HG03135 (cell line): ENCODE measurements at regions not wholly inside any gene's neighbourhood (a gene's known extent, or its start where the extent isn't known, plus 50 kb on each side); places are given as distances from the start of the nearest gene placed in this dataset.
"Not testable (repeated sequence)": the region's sequence is repeated elsewhere in the genome, so short reads cannot be mapped to it uniquely, and the experiment has no call there.

Source experiments
- ATAC-seq: cut with Tn5 transposase; IDR thresholded peaks from one replicate; pipeline ENCODE4 v1.9.1; 2021; ENCODE audit warnings: mild to moderate bottlenecking, moderate library complexity; ENCODE audit not compliant: unreplicated experiment

DNA sequence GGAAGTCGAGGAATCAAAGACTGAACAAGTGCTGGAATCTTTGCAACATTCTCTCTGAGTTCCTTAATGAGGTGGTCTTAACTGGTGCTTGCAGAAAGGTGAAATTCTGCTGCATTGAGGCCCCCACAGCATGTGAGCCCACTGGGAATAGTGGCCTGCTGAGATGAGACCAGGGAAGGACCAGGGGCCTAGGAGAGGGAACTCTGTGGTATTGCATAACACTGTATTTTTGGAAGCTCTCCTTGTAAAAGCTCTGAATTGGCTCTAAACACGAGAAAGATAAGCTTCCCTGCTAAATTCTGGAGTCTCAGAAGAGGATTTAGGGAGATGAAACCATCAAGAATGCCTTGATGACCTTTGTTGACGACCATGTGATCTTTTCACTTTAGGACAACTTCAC, 100.4 kb upstream of the TSC22D1 start:
- no peak for ATAC-seq

- ATAC-seq = no peak
Observed at GRCh38 chr13:44669534-44669933, 93.4 kb upstream of the TSC22D1 start.

DNA sequence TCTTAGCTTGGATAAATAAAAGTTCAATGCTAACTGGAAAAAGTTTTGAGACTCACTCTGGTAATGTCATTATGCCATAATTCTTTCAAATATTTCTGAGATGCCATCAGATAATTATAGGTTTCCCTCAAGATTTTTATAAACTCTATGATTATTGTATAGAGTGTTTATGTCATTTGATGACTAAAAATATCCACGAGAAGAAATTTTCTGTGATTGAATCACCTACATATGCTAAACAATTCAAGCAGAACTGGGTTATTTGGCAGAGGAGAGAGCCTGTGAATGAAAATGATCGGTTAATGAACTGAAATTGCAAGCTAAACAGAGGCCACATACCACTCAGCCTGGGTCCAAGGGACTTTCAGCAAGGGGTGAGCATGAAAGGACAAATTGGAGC, 92.6 kb upstream of the TSC22D1 start:
- no peak for ATAC-seq

GRCh38 chr13:44667943-44668342, 91.8 kb upstream of the TSC22D1 start:
- ATAC-seq = peak; percentile 60

DNA sequence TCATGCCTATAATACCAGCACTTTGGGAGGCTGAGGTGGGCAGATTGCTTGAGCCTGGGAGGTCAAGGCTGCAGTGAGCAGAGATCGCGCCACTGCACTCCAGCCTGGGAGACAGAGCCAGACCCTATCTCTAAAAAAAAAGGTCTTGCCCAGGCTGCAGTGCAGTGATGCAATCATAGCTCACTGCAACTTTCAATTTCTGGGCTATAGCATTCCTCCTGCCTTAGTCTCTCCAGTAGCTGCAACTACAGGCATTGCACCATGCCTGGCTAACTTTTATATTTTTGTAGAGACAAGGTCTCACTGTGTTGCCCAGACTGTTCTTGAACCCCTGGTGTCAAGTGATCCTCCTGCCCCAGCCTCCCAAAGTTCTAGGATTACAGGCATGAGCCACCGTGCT, 90.4 kb upstream of the TSC22D1 start:
- ATAC-seq = not testable (repeated sequence)

DNA sequence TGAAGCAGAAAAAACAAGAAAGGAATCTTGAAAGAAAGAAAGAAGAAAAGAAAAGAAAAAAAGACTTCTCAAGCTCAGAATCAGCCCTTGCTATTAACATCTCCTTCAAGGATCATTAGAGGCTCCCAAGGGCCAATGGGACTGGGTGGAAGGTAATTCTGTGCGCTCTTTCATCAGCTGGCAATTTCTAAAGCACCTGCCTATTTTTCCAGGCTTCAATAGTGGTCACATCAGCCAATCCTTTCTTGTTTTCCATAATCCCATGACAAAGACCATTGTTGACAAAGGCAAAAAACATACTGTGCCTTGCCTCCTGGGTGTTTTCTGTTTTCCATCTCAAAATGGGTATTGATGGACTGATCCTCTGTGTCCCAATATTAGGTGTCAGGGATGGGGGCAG, 88.2 kb upstream of the TSC22D1 start:
- ATAC-seq = no peak

DNA sequence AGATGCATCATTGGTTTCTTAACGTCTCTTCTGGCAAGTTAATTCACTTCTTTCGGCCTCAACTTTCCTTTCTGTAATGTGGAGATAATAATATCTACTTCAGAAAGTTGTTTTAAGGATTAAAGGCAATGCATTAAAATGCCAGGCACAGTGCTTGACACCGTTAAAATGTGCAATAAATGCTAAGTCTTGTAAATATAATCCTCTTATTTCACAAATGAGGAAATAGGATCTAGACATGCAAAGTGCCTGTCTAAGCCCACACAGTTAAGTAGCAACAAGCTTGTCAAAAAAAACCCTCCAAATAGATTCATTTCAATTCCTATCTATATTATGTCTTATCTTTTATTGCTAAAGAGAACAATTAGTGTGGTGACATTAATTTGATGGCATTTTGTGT, 86.4 kb upstream of the TSC22D1 start:
- ATAC-seq = no peak

GRCh38 chr13:44661936-44662335, 85.8 kb upstream of the TSC22D1 start:
- no peak for ATAC-seq

DNA sequence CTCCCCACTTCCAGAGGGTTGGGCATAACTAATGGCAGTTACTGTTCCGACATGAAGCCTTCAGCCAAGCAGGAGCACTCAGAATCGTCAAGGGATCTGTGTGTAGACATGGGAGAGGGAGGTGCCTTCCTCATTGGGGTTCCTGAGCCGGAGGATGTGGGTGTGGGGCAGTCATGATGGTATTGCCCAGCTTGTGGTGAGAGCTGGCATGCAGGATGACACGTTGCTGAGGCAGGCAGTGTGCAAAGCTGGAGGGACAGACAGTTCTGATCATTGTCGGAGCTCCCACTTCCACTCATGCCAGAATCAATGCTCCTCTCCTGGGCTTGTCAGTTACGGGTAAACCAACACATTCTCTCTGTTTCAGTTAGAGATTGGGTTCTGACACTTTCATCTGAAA, 83.9 kb upstream of the TSC22D1 start:
- no peak for ATAC-seq

DNA sequence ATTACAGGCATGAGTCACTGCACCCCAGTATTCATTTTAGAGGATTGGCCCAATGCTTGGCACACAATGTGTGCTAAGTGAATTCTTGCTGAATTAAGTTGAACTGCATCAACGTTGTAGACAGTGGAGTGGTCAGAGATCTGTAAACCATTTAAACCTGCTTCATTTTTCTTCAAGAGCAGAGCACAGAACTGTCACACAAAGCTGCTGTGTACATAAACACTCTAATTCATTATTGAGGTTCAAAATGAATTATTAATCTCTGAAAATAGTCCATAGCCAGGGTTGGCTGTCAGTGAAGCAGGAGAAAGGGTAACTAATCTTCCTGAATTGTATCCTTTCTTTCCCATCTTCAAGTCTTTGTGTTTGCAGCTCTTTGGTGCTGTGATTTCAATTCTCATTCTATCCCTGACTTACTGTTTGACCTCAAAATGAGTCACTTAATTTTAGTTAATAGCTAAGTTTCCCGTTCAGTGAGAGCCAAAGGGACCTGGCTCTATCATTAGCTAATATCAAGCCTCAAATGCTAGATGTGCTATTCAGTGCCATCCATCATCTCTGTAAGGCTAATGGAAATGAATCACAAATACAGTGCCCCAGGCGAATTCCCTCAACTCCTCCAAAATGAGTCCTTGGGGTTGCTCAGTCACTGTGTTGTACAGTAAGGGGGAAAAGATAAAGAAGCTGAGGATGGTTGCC, 77.0 kb upstream of the TSC22D1 start:
- no peak for ATAC-seq

DNA sequence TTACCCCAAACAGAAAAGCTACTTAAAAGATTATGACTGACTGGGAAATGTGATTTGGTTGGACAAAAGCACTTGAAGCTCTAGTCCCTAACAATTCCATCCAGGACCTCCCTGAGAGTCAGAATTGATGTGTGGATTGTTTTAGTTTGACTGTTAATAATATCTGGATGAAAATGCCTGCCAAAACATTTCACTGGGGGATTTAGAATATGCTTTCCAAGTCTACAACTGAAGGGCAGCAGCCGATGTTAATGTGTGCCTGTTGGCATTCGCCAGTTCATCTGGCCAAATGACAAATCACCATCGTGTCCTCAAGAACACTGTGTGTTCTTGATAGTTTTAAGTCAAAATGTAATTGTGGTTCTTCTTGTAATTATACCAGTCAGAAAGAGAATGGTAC, 76.0 kb upstream of the TSC22D1 start:
- no peak for ATAC-seq

- ATAC-seq = no peak
Observed at GRCh38 chr13:44651724-44652123, 75.6 kb upstream of the TSC22D1 start.

GRCh38 chr13:44651209-44651608, 75.1 kb upstream of the TSC22D1 start:
- no peak for ATAC-seq

- no peak for ATAC-seq
Observed at GRCh38 chr13:44649834-44650233, 73.7 kb upstream of the TSC22D1 start.

DNA sequence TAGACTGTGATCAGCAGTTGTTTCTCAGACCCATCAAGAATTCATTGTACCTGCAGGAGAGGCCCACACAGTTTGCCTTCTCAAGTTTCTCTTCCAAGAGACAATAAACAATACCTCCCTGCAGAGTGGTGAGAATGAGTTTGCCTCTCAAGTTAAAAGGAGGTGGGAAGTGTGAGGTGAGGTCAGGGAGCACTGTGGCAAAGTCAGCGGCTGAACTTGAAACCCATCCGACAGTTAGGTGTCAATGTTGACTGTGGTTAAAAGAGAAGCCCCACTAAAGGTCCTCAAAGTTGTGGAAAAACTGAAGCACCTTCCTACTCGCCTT, 72.9 kb upstream of the TSC22D1 start:
- ATAC-seq = no peak

GRCh38 chr13:44648392-44649103, 72.4 kb upstream of the TSC22D1 start:
- ATAC-seq = no peak

DNA sequence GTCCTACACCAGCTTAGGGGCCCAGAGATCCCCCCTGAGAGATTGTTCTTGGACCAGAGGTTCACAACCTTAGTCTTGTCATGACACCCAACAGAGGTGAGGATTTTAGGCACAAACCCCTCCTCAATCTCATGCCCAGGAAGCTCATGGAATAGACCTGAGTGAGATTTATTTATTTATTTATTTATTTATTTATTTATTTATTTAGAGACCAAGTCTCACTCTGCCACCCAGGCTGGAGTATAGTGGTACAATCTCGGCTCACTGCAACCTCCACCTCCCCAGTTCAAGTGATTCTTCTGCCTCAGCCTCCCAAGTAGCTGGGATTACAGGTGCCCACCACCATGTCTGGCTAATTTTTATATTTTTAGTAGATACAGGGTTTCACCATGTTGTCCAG, 71.4 kb upstream of the TSC22D1 start:
- ATAC-seq = not testable (repeated sequence)

GRCh38 chr13:44646044-44646443, 69.9 kb upstream of the TSC22D1 start:
- ATAC-seq = no peak

GRCh38 chr13:44643256-44643655, 67.1 kb upstream of the TSC22D1 start:
- no peak for ATAC-seq

DNA sequence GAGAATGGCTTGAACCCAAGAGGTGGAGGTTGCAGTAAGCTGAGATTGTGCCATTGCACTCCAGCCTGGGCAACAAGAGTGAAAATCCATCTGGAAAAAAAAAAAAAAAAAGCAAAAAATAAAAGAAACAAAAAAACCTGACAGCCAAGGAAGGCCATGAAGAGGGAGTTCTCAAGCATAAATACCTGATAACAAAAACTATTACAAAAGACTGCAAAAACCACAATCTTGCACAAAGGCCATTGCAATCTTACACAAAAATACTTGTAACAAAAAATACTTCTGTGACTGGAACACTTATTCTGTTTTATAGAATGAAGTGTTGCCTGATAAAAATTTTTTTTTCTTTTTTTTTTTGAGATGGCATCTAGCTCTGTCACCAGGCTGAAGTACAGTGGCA, 61.5 kb upstream of the TSC22D1 start:
- ATAC-seq = no peak

- no peak for ATAC-seq
Observed at GRCh38 chr13:44629465-44630183, 53.5 kb upstream of the TSC22D1 start.

DNA sequence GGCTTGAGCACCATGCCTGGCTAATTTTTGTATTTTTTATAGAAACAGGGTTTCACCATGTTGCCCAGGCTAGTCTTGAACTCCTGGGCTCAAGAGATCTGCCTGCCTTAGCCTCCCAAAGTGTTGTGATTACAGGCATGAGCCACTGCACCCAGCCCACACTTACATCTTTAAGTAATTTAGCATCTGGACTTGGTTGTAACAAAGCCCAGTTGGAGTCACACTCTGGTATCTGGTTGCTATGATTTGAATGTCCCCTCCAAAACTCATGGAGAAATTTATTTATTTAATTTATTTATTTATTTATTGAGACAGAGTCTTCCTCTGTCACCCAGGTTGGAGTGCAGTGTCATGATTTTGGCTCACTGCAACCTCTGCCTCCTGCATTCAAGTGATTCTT, 52.7 kb upstream of the TSC22D1 start:
- ATAC-seq = not testable (repeated sequence)
